GM06990 (cell line): ENCODE measurements at regions not wholly inside any gene's neighbourhood (a gene's known extent, or its start where the extent isn't known, plus 50 kb on each side); places are given as distances from the start of the nearest gene placed in this dataset.

ENCODE experiments used
- DNase-seq: peaks from one replicate; pipeline ENCODE4 v3.0.0-alpha.2; 2011; ENCODE audit not compliant: insufficient read length; ENCODE audit errors: extremely low read depth
- H3K27me3 ChIP-seq: replicated peaks from 2 replicates; pipeline ENCODE4 v1.6.0; 2011; ENCODE audit warnings: low read length; ENCODE audit not compliant: control insufficient read depth, insufficient read depth
- H3K36me3 ChIP-seq: 2 replicates; pipeline ENCODE4 v1.5.1; 2011; ENCODE audit warnings: low read length; ENCODE audit not compliant: control insufficient read depth, insufficient read depth
- H3K4me3 ChIP-seq: replicated peaks from 2 replicates; pipeline ENCODE4 v1.5.1; 2011; ENCODE audit warnings: low read depth, mild to moderate bottlenecking, control low read depth, low read length
- CTCF ChIP-seq: IDR thresholded peaks from 2 replicates; pipeline ENCODE4 v1.5.1; 2011; ENCODE audit warnings: low read length, control low read depth, mild to moderate bottlenecking, inconsistent platforms; ENCODE audit not compliant: insufficient read depth, poor library complexity, severe bottlenecking

- TF ChIP-seq CTCF, result no peak
- no peak for DNase-seq
- H3K27me3 ChIP-seq, result no peaks in the 10 kb centered on the region
- no peak overlapping the region for H3K4me3 ChIP-seq
- no peaks in the 10 kb centered on the region for H3K36me3 ChIP-seq
Observed at GRCh38 chrX:71000139-71000538, 68.0 kb downstream of the SNX12 start.

GRCh38 chrX:70998411-70999027, 67.6 kb upstream of the SLC7A3 start:
- Histone ChIP-seq H3K36me3 (no peaks in the 10 kb centered on the region), H3K4me3 (no peak overlapping the region), H3K27me3 (no peaks in the 10 kb centered on the region)
- peak; percentile 38 for TF ChIP-seq CTCF
- DNase-seq, result no peak

GRCh38 chrX:70995338-70995737, 64.4 kb upstream of the SLC7A3 start:
- no peak for TF ChIP-seq CTCF

GRCh38 chrX:70988425-70988824, 57.5 kb upstream of the SLC7A3 start:
- no peaks in the 10 kb centered on the region for H3K27me3 ChIP-seq
- no peak for TF ChIP-seq CTCF
- H3K36me3 ChIP-seq, result no peaks in the 10 kb centered on the region
- H3K4me3 ChIP-seq, result no peak overlapping the region
- DNase-seq, result no peak

More at GRCh38 chrX:70995338-70995737, 64.4 kb upstream of the SLC7A3 start:
- H3K36me3 ChIP-seq, result no peaks in the 10 kb centered on the region
- H3K27me3 ChIP-seq, result no peaks in the 10 kb centered on the region
- H3K4me3 ChIP-seq, result no peak overlapping the region
- no peak for DNase-seq
